Loucy (cell line): ENCODE measurements at regions not wholly inside any gene's neighbourhood (a gene's known extent, or its start where the extent isn't known, plus 50 kb on each side); places are given as distances from the start of the nearest gene placed in this dataset.

Source experiments
- EZH2phosphoT487 ChIP-seq: fragments of 200-600 bp; IDR thresholded peaks from 2 replicates; pipeline ENCODE4 v1.6.1; 2018; ENCODE audit warnings: antibody characterized with exemption, mild to moderate bottlenecking, moderate library complexity, borderline replicate concordance
- TF ChIP-seq, protein P1 (sequence below): fragments of 200-600 bp; sonication (generic); conservative IDR thresholded peaks from 2 replicates; pipeline ENCODE4 v1.5.1; 2014; ENCODE audit warnings: mild to moderate bottlenecking, antibody characterized with exemption, low read length

DNA sequence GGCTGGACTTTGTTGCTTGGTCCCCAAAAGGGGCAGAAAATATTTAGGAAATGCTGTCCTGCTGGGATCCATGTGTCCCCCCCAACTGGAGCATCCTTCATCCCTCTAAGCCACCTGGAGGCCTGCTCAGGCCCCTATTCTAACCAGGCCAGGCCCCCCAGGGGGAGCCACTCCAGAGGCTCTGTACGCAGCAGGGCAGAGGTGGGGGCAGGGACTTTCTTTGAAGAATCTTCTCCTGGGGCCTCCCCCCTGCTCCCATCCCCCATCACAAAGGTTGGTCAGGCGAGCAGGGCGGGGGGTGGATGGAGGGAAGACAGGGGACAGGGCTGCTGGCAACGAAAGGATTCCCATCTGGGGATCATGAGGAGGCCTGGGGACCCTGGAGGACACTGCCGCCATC, 170.8 kb downstream of the MN1 start:
- TF ChIP-seq, protein P1, sequence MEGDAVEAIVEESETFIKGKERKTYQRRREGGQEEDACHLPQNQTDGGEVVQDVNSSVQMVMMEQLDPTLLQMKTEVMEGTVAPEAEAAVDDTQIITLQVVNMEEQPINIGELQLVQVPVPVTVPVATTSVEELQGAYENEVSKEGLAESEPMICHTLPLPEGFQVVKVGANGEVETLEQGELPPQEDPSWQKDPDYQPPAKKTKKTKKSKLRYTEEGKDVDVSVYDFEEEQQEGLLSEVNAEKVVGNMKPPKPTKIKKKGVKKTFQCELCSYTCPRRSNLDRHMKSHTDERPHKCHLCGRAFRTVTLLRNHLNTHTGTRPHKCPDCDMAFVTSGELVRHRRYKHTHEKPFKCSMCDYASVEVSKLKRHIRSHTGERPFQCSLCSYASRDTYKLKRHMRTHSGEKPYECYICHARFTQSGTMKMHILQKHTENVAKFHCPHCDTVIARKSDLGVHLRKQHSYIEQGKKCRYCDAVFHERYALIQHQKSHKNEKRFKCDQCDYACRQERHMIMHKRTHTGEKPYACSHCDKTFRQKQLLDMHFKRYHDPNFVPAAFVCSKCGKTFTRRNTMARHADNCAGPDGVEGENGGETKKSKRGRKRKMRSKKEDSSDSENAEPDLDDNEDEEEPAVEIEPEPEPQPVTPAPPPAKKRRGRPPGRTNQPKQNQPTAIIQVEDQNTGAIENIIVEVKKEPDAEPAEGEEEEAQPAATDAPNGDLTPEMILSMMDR = no peak
- TF ChIP-seq EZH2phosphoT487 = no peak
